GM06990 (cell line): ENCODE measurements at regions not wholly inside any gene's neighbourhood (a gene's known extent, or its start where the extent isn't known, plus 50 kb on each side); places are given as distances from the start of the nearest gene placed in this dataset.

Experiments used
- DNase-seq: peaks from one replicate; pipeline ENCODE4 v3.0.0-alpha.2; 2011; ENCODE audit not compliant: insufficient read length; ENCODE audit errors: extremely low read depth
- H3K27me3 ChIP-seq: replicated peaks from 2 replicates; pipeline ENCODE4 v1.6.0; 2011; ENCODE audit warnings: low read length; ENCODE audit not compliant: control insufficient read depth, insufficient read depth
- H3K36me3 ChIP-seq: 2 replicates; pipeline ENCODE4 v1.5.1; 2011; ENCODE audit warnings: low read length; ENCODE audit not compliant: control insufficient read depth, insufficient read depth
- H3K4me3 ChIP-seq: replicated peaks from 2 replicates; pipeline ENCODE4 v1.5.1; 2011; ENCODE audit warnings: low read depth, mild to moderate bottlenecking, control low read depth, low read length
- CTCF ChIP-seq: IDR thresholded peaks from 2 replicates; pipeline ENCODE4 v1.5.1; 2011; ENCODE audit warnings: low read length, control low read depth, mild to moderate bottlenecking, inconsistent platforms; ENCODE audit not compliant: insufficient read depth, poor library complexity, severe bottlenecking

- Histone ChIP-seq H3K27me3 (no peaks in the 10 kb centered on the region), H3K4me3 (no peak overlapping the region), H3K36me3 (no peaks in the 10 kb centered on the region)
- no peak for TF ChIP-seq CTCF
- no peak for DNase-seq
Observed at GRCh38 chr3:17795280-17795679, 52.8 kb upstream of the TBC1D5 start.

DNA sequence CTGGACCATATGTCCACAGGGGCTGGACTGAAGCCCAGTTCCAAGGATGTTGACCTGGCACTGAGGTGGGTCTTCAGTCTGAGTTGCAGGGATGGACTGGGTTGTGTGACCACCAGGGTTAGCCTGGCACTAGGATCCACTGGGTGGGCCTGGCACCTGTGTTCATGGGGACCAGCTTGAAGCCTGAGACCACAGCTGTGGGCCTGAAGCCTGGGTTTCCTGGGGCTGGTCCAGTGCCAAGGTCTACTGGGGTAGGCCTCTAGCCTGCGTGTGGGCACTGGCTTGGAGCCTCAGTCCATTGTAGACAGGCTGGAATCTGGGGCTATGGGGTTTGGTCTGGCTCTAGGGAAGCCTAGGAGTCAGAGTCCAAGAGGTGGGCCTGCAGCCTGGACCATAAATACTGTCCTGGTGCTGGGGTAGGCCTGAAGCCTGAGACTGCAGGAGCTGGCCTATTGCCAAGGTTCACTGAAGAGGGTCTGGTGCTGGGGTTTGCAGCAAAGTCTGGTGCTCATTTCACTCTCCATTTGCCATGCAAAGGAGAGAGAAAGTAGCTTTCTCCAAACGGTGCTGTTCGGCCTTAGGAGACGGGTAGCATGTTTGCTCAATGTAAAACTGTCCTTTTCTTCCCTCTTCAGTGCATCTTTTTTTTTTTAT, 51.2 kb upstream of the TBC1D5 start:
- H3K27me3 ChIP-seq = no peaks in the 10 kb centered on the region
- H3K4me3 ChIP-seq = no peak overlapping the region
- TF ChIP-seq CTCF = no peak
- no peak for DNase-seq
- no peaks in the 10 kb centered on the region for H3K36me3 ChIP-seq
